T-cell (primary cell): ENCODE measurements at regions not wholly inside any gene's neighbourhood (a gene's known extent, or its start where the extent isn't known, plus 50 kb on each side); places are given as distances from the start of the nearest gene placed in this dataset.
"Not testable (repeated sequence)": the region's sequence is repeated elsewhere in the genome, so short reads cannot be mapped to it uniquely, and the experiment has no call there.

Experiments used
- ATAC-seq, 4 experiments: fragments of 200-7000 bp in 3 of 4; fragments of 150-1000 bp in 1 of 4; cut with Tn5 transposase; replicated peaks in 1 of 4; 1 replicate in 3 of 4; 2 replicates in 1 of 4; pipeline ENCODE4 v1.10.0; 2021; ENCODE audit warnings: moderate library complexity in 3 of 4, mild to moderate bottlenecking in 2 of 4, moderate number of reproducible peaks in 1 of 4
- CTCF ChIA-PET, 2 donors: fragments of 300-600 bp; sonication (Branson Sonifier 250); formaldehyde crosslinking; loops; one replicate each; lab custom pipeline; 2022; ENCODE audit warnings: antibody characterized with exemption in 2 of 2; lab: Charles Lee
- POLR2A ChIA-PET, 2 donors: fragments of 300-600 bp; sonication (Branson Sonifier 250); formaldehyde crosslinking; loops; one replicate each; lab custom pipeline; 2022; ENCODE audit warnings: antibody characterized with exemption in 2 of 2; lab: Charles Lee
- DNase-seq, 35 experiments: peaks; one replicate each; pipeline versions ENCODE4 v3.0.0 to v3.0.0-alpha.2; 2013 to 2023
- H3K27ac ChIP-seq: one replicate; pipeline ENCODE4 v1.5.1; 2013; ENCODE audit warnings: low read length
- H3K27me3 ChIP-seq, 2 experiments: replicated peaks in 1 of 2; 1 replicate in 1 of 2; 2 replicates in 1 of 2; pipeline versions ENCODE4 v1.6.1 to v1.7.0; 2013; ENCODE audit warnings: low read length in 1 of 2, mixed read lengths in 1 of 2; ENCODE audit not compliant: control insufficient read depth in 2 of 2, insufficient read depth in 2 of 2; ENCODE audit errors: extremely low read depth in 1 of 2
- H3K36me3 ChIP-seq, 2 donors: 1 replicate in 1 of 2; 2 replicates in 1 of 2; pipeline versions ENCODE4 v1.6.1 to v1.7.0; 2013; ENCODE audit warnings: low read length in 1 of 2; ENCODE audit not compliant: control insufficient read depth in 2 of 2, insufficient read depth in 1 of 2; ENCODE audit errors: extremely low read depth in 1 of 2
- H3K4me1 ChIP-seq, 2 experiments: 1 replicate in 1 of 2; 2 replicates in 1 of 2; pipeline versions ENCODE4 v1.6.1 to v1.7.0; 2013; ENCODE audit warnings: low read length in 2 of 2, mixed read lengths in 1 of 2; ENCODE audit not compliant: insufficient read depth in 2 of 2, control insufficient read depth in 1 of 2; ENCODE audit errors: extremely low read depth in 1 of 2
- H3K4me3 ChIP-seq, 2 donors: 1 replicate in 1 of 2; 2 replicates in 1 of 2; pipeline versions ENCODE4 v1.5.1 to v1.7.0; 2013; ENCODE audit warnings: mild to moderate bottlenecking in 2 of 2, low read length in 1 of 2, moderate library complexity in 1 of 2; ENCODE audit not compliant: control insufficient read depth in 1 of 2; ENCODE audit errors: extremely low read depth in 1 of 2
- H3K9me3 ChIP-seq: 2 replicates; pipeline ENCODE4 v1.7.0; 2013
- H3K27ac Mint-ChIP-seq, 2 donors: one replicate each; pipeline ENCODE4 v1.8.0; 2020 to 2021; ENCODE audit warnings: mild to moderate bottlenecking in 2 of 2, mixed read lengths in 2 of 2
- H3K27me3 Mint-ChIP-seq, 2 donors: one replicate each; pipeline ENCODE4 v1.8.0; 2021 to 2022; ENCODE audit warnings: mixed read lengths in 2 of 2
- H3K36me3 Mint-ChIP-seq: one replicate; pipeline ENCODE4 v1.8.0; 2021; ENCODE audit warnings: mixed read lengths
- H3K4me1 Mint-ChIP-seq, 3 donors: one replicate each; pipeline ENCODE4 v1.8.0; 2020 to 2022; ENCODE audit warnings: mixed read lengths in 3 of 3, mild to moderate bottlenecking in 1 of 3
- H3K4me3 Mint-ChIP-seq, 3 donors: one replicate each; pipeline ENCODE4 v1.8.0; 2020 to 2022; ENCODE audit warnings: mild to moderate bottlenecking in 3 of 3, mixed read lengths in 3 of 3, moderate library complexity in 3 of 3
- H3K9me3 Mint-ChIP-seq, 3 donors: one replicate each; pipeline ENCODE4 v1.8.0; 2020 to 2022; ENCODE audit warnings: mixed read lengths in 3 of 3
- WGBS: methylation state at CpG from one replicate; pipeline ENCODE4 v1.1.5; 2013; ENCODE audit warnings: missing lambda C conversion rate; ENCODE audit not compliant: insufficient coverage; 5-methylcytosine and 5-hydroxymethylcytosine counted together

- ATAC-seq, H3K9me3 Mint-ChIP-seq, H3K27me3 ChIP-seq, H3K9me3 ChIP-seq, H3K4me1 ChIP-seq, H3K27ac ChIP-seq, DNase-seq, H3K36me3 ChIP-seq, POLR2A ChIA-PET, H3K4me3 ChIP-seq, H3K4me1 Mint-ChIP-seq, H3K36me3 Mint-ChIP-seq, H3K27me3 Mint-ChIP-seq, CTCF ChIA-PET, H3K4me3 Mint-ChIP-seq, H3K27ac Mint-ChIP-seq: not testable (repeated sequence)
- no CpG with 5 or more reads among the region's 43 CpGs for WGBS
Observed at GRCh38 chr21:9817841-9818441, 703.4 kb upstream of the TPTE start.

DNA sequence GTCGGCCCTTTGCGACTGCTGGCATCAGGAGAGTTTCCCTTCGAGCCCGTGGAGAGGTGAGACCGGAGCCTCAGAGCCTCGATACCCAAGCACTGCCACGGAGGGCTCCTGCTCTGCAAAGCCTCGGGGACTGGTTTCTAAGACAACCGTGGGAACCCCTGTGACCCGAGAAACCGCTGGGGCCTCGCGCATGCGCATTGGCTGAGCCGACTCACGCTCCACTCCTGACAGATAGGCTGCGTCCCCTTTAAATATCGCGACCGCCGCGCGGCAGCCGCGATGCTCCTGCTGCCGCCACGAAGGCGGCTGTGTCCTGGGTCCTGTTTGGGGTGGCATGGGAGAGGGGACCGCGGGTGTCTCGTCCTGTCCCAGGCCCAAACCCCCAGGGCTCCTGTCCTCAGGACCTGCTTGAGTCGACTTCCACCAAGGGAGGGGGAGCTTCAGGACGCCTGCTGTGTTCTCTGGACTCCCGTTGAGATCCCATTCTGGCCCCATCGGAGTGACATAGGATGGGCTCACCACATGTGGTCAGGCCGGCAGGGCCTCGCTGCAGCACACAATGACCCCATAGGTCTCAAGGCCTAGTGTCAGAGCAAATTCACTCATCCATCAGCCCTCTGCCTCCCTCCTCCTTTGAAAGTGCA is 701.7 kb upstream of the TPTE start:
- POLR2A ChIA-PET, CTCF ChIA-PET, H3K4me3 Mint-ChIP-seq, H3K27ac ChIP-seq, H3K9me3 Mint-ChIP-seq, H3K4me1 ChIP-seq, H3K36me3 Mint-ChIP-seq, H3K27me3 ChIP-seq, H3K4me3 ChIP-seq, DNase-seq, H3K4me1 Mint-ChIP-seq, H3K27me3 Mint-ChIP-seq, H3K36me3 ChIP-seq, H3K9me3 ChIP-seq, ATAC-seq, H3K27ac Mint-ChIP-seq: not testable (repeated sequence)
- WGBS = no CpG with 5 or more reads among the region's 37 CpGs

- H3K4me3 Mint-ChIP-seq, H3K4me1 Mint-ChIP-seq, ATAC-seq, H3K36me3 ChIP-seq, H3K9me3 ChIP-seq, H3K4me1 ChIP-seq, H3K27me3 ChIP-seq, POLR2A ChIA-PET, H3K27ac Mint-ChIP-seq, H3K9me3 Mint-ChIP-seq, H3K4me3 ChIP-seq, DNase-seq, H3K27ac ChIP-seq, H3K27me3 Mint-ChIP-seq, CTCF ChIA-PET, H3K36me3 Mint-ChIP-seq: not testable (repeated sequence)
- no CpG with 5 or more reads among the region's 20 CpGs for WGBS
Observed at GRCh38 chr21:9820579-9820978, 700.8 kb upstream of the TPTE start.

GRCh38 chr21:9821472-9821871 is 699.9 kb upstream of the TPTE start:
- ATAC-seq, H3K27ac Mint-ChIP-seq, H3K27ac ChIP-seq, H3K27me3 ChIP-seq, H3K4me1 Mint-ChIP-seq, H3K4me1 ChIP-seq, H3K4me3 Mint-ChIP-seq, CTCF ChIA-PET, H3K9me3 Mint-ChIP-seq, H3K27me3 Mint-ChIP-seq, H3K4me3 ChIP-seq, H3K36me3 Mint-ChIP-seq, H3K9me3 ChIP-seq, DNase-seq, POLR2A ChIA-PET, H3K36me3 ChIP-seq: not testable (repeated sequence)
- 73% methylated on average over 8 of the region's 20 CpGs for WGBS

DNA sequence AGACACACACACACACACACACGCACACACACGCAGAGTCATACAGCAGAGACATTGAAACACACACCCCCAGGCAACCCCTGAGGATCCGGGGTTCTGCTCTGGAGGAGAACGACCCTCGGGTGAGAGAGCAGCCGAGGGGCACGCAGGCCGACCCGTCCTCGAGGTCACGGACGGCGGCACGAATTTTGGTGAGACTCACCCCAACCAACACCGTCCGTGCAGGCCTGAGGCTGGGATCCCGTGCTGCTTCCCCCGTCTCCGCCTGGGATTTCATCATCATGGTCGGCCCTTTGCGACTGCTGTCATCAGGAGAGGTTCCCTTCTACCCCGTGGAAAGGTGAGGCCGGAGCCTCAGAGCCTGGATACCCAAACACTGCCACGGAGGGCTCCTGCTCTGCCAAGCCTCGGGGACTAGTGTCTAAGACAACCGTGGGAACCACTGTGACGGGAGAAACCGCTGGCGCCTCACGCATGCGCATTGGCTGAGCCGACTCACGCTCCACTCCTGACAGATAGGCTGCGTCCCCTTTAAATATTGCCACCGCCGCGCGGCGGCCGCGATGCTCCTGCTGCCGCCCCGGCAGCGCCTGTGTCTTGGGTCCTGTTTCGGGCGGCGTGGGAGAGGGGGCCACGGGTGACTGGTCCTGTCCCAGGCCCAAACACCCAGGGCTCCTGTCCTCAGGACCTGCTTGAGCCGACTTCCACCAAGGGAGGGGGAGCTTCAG is 699.1 kb upstream of the TPTE start:
- H3K36me3 ChIP-seq, H3K4me1 Mint-ChIP-seq, ATAC-seq: not testable (repeated sequence)

GRCh38 chr21:9823197-9824157 is 697.9 kb upstream of the TPTE start:
- H3K4me3 ChIP-seq, H3K27me3 Mint-ChIP-seq, CTCF ChIA-PET, ATAC-seq, H3K4me3 Mint-ChIP-seq, H3K27ac ChIP-seq, H3K36me3 Mint-ChIP-seq, H3K9me3 ChIP-seq, H3K4me1 Mint-ChIP-seq, H3K4me1 ChIP-seq, POLR2A ChIA-PET, H3K9me3 Mint-ChIP-seq, H3K27ac Mint-ChIP-seq, H3K36me3 ChIP-seq, H3K27me3 ChIP-seq: not testable (repeated sequence)
- peak in 2 of 35 experiments; percentile 15 to 33 for DNase-seq
- WGBS = 77% methylated on average over 9 of the region's 65 CpGs

More for the DNA sequence above, 699.1 kb upstream of the TPTE start:
- H3K9me3 Mint-ChIP-seq, DNase-seq, H3K9me3 ChIP-seq, POLR2A ChIA-PET, H3K27me3 ChIP-seq, H3K4me1 ChIP-seq, CTCF ChIA-PET, H3K27me3 Mint-ChIP-seq, H3K4me3 Mint-ChIP-seq, H3K27ac Mint-ChIP-seq, H3K36me3 Mint-ChIP-seq, H3K27ac ChIP-seq, H3K4me3 ChIP-seq: not testable (repeated sequence)
- no CpG with 5 or more reads among the region's 49 CpGs for WGBS
